OCI-LY7 (cell line): ENCODE measurements at regions not wholly inside any gene's neighbourhood (a gene's known extent, or its start where the extent isn't known, plus 50 kb on each side); places are given as distances from the start of the nearest gene placed in this dataset.
"Not testable (repeated sequence)": the region's sequence is repeated elsewhere in the genome, so short reads cannot be mapped to it uniquely, and the experiment has no call there.

Source experiments
- CTCF ChIP-seq: fragments of 200-600 bp; sonication (generic); conservative IDR thresholded peaks from 2 replicates; pipeline ENCODE4 v1.5.1; 2014; ENCODE audit warnings: mild to moderate bottlenecking, antibody characterized with exemption, low read length, moderate library complexity, mixed read lengths
- EZH2phosphoT487 ChIP-seq: fragments of 200-600 bp; sonication (generic); IDR thresholded peaks from 2 replicates; pipeline ENCODE4 v1.6.1; 2018; ENCODE audit warnings: low read depth, borderline replicate concordance, mild to moderate bottlenecking, mixed run types, antibody characterized with exemption, low read length, moderate library complexity, mixed read lengths

- not testable (repeated sequence) for TF ChIP-seq CTCF, EZH2phosphoT487
These were observed 110.4 kb upstream of the SPRED1 start for GRCh38 chr15:38142195-38142594.
